A673 (cell line): ENCODE measurements at regions not wholly inside any gene's neighbourhood (a gene's known extent, or its start where the extent isn't known, plus 50 kb on each side); places are given as distances from the start of the nearest gene placed in this dataset.

Experiments
- BruUV-seq: library from RNA; stranded (reverse); fragments of 400-500 nt; replicated peaks from 2 replicates; lab custom pipeline; 2021; lab: Mats Ljungman, UMichigan
- CTCF ChIA-PET: fragments of 300-600 bp; sonication (Branson Sonifier 250); formaldehyde crosslinking; loops from one replicate; lab custom pipeline; 2022; ENCODE audit warnings: antibody characterized with exemption; lab: Charles Lee
- POLR2A ChIA-PET: fragments of 300-600 bp; sonication (Branson Sonifier 250); formaldehyde crosslinking; loops from one replicate; lab custom pipeline; 2022; ENCODE audit warnings: antibody characterized with exemption; ENCODE audit not compliant: low non-redundant PET; lab: Charles Lee
- DNase-seq: peaks from one replicate; pipeline ENCODE4 v3.0.0-alpha.2; 2015; ENCODE audit warnings: low spot score
- H3K27ac ChIP-seq: fragments of 200-600 bp; sonication (generic); 2 replicates; pipeline ENCODE4 v1.5.1; 2016; ENCODE audit warnings: mixed run types, low read depth, mild to moderate bottlenecking, mixed read lengths, antibody characterized with exemption, low read length; ENCODE audit not compliant: poor library complexity, severe bottlenecking
- H3K27me3 ChIP-seq: fragments of 200-600 bp; sonication (generic); replicated peaks from 2 replicates; pipeline ENCODE4 v1.6.1; 2017; ENCODE audit warnings: mixed run types, low read depth, mild to moderate bottlenecking, mixed read lengths, antibody characterized with exemption, low read length; ENCODE audit not compliant: insufficient read depth, poor library complexity
- H3K36me3 ChIP-seq: fragments of 200-600 bp; sonication (generic); 2 replicates; pipeline ENCODE4 v1.6.1; 2016; ENCODE audit warnings: mixed run types, mild to moderate bottlenecking, mixed read lengths, antibody characterized with exemption, low read length; ENCODE audit not compliant: insufficient read depth, poor library complexity, severe bottlenecking
- H3K4me1 ChIP-seq: fragments of 200-600 bp; sonication (generic); 2 replicates; pipeline ENCODE4 v1.6.1; 2017; ENCODE audit warnings: mixed run types, mild to moderate bottlenecking, mixed read lengths, antibody characterized with exemption, low read length; ENCODE audit not compliant: insufficient read depth, poor library complexity, severe bottlenecking
- H3K4me3 ChIP-seq: fragments of 200-600 bp; sonication (generic); 2 replicates; pipeline ENCODE4 v1.5.1; 2016; ENCODE audit warnings: low read depth, mixed run types, mild to moderate bottlenecking, mixed read lengths, low read length; ENCODE audit not compliant: poor library complexity, severe bottlenecking
- H3K9me3 ChIP-seq: fragments of 200-600 bp; sonication (generic); 2 replicates; pipeline ENCODE4 v1.6.1; 2016; ENCODE audit warnings: mixed run types, low read depth, mild to moderate bottlenecking, mixed read lengths, antibody characterized with exemption, low read length; ENCODE audit not compliant: poor library complexity, severe bottlenecking
- EZH2 ChIP-seq: fragments of 200-600 bp; sonication (generic); IDR thresholded peaks from 2 replicates; pipeline ENCODE4 v1.6.1; 2017; ENCODE audit warnings: borderline replicate concordance, low read depth, mild to moderate bottlenecking, mixed read lengths, antibody characterized with exemption, low read length; ENCODE audit not compliant: poor library complexity, severe bottlenecking
- intact Hi-C: fragments of 100-400 bp; cut with micrococcal nuclease; formaldehyde crosslinking; loops from one replicate; pipeline ENCODE4 v1.10.0; 2022; ENCODE audit not compliant: unreplicated experiment
- TF ChIP-seq, protein P1 (sequence below): fragments of 300-800, 200-600 bp; sonication (generic); conservative IDR thresholded peaks from 2 replicates; pipeline ENCODE4 v1.5.1; 2017; ENCODE audit warnings: low read depth, mild to moderate bottlenecking, antibody characterized with exemption, low read length, moderate library complexity, mixed read lengths

DNA sequence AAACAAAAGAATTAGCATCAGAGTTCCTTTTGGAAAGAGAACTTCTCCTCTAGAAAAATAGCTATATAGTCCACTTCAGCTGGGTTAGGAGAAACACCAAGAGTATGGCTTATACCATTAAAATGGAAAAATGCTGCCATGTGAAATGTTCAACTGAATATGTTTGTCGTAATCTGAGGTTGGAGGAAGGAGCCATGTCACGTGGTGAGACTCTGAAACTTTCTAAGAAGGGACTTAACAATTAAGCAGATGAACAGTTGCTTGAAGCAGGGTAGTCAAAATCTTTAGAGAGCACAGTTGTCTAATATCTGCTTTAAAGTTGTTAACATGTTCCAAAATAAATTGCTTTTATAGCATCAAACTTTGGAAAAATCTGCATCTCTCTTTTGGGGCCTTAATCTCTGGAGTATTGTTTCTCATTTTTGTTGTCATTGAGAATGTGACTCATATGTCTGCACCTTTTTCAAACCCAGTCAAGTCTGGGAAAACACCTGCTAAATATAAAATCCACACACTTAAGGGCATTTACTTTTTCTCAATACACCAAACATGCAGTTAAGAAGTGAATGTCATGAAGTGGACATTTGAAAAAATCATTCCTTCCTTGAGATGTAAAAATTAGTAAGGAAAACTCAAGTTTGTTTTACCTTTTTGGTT lies 168.8 kb upstream of the PDE5A start:
- intact Hi-C loops, result no loop called here
- TF ChIP-seq, protein P1, sequence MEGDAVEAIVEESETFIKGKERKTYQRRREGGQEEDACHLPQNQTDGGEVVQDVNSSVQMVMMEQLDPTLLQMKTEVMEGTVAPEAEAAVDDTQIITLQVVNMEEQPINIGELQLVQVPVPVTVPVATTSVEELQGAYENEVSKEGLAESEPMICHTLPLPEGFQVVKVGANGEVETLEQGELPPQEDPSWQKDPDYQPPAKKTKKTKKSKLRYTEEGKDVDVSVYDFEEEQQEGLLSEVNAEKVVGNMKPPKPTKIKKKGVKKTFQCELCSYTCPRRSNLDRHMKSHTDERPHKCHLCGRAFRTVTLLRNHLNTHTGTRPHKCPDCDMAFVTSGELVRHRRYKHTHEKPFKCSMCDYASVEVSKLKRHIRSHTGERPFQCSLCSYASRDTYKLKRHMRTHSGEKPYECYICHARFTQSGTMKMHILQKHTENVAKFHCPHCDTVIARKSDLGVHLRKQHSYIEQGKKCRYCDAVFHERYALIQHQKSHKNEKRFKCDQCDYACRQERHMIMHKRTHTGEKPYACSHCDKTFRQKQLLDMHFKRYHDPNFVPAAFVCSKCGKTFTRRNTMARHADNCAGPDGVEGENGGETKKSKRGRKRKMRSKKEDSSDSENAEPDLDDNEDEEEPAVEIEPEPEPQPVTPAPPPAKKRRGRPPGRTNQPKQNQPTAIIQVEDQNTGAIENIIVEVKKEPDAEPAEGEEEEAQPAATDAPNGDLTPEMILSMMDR, result no peak
- no peak for TF ChIP-seq EZH2
- no peaks in the 10 kb centered on the region for H3K27me3 ChIP-seq
- CTCF ChIA-PET, result no interaction called here
- H3K4me3 ChIP-seq, result no peak overlapping the region
- no TSS peak for BruUV-seq
- no peak overlapping the region for H3K27ac ChIP-seq
- POLR2A ChIA-PET, result no interaction called here
- no peaks in the 10 kb centered on the region for H3K36me3 ChIP-seq
- no peaks in the 10 kb centered on the region for H3K9me3 ChIP-seq
- no peaks in the 10 kb centered on the region for H3K4me1 ChIP-seq
- DNase-seq, result no peak

DNA sequence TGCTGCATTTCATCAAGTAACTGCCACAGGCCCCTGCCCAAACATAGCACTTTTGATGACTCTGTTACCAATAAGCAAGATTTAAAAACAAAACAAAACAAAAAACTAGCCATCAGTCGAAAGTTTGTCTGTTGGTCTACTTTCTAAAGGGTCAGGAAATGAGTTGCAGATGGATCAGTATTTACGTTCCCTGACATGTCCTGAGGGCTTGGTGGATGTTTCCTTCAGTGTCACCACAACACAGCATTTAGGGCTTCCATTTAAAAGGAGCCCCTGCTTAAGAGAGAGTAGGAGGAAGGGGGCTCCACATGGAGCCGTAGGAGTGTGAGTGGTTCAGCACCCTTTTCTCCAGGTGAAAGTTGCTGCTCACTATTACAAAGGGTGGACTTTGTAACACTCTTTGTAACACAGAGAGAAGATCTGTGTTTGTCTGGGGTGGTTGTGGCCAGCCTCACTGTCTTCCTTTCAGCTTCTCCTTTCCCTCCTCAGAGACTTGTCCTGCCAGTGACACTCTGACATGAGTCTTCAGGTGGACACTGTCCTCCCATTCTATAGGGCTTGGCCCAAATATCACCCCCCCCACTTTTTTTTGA lies 167.5 kb upstream of the PDE5A start:
- H3K4me1 ChIP-seq, result no peaks in the 10 kb centered on the region
- no peaks in the 10 kb centered on the region for H3K9me3 ChIP-seq
- ChIA-PET CTCF (no interaction called here), POLR2A (no interaction called here)
- DNase-seq, result no peak
- H3K36me3 ChIP-seq, result no peaks in the 10 kb centered on the region
- H3K27me3 ChIP-seq, result no peaks in the 10 kb centered on the region
- intact Hi-C loops, result no loop called here
- no TSS peak for BruUV-seq
- H3K27ac ChIP-seq, result no peak overlapping the region
- no peak overlapping the region for H3K4me3 ChIP-seq
- TF ChIP-seq, protein P1, result no peak
- no peak for TF ChIP-seq EZH2

DNA sequence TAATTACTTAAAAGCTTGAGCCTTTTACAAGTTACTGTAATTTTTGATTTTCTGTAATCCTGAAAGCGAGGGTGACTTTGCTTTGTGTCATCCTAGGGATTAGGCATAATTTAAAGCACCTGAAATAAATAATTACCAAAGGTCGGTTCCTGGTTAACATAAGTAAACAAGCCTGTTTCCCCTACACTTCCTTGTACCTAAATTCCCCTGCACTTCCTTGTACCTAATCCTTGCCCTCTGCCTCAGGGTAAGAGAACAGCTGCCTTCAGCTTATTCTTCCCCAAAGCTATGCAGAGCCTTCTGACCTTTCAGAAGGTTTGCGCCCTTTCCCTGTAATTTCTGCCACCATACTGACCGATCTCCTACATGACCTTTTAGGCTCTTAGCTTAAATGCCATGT lies 166.1 kb upstream of the PDE5A start:
- intact Hi-C loops, result no loop called here
- ChIA-PET CTCF (no interaction called here), POLR2A (no interaction called here)
- Histone ChIP-seq H3K36me3 (no peaks in the 10 kb centered on the region), H3K9me3 (no peaks in the 10 kb centered on the region), H3K4me3 (no peak overlapping the region), H3K4me1 (no peaks in the 10 kb centered on the region), H3K27me3 (no peaks in the 10 kb centered on the region), H3K27ac (no peak overlapping the region)
- TF ChIP-seq EZH2, result no peak
- TF ChIP-seq, protein P1, result no peak
- DNase-seq, result no peak
- BruUV-seq, result no TSS peak
